H9 (cell line): ENCODE measurements at regions not wholly inside any gene's neighbourhood (a gene's known extent, or its start where the extent isn't known, plus 50 kb on each side); places are given as distances from the start of the nearest gene placed in this dataset.

Experiments
- DNase-seq: peaks from one replicate; pipeline ENCODE4 v3.0.0-alpha.2; 2017
- H2AFZ ChIP-seq: one replicate; pipeline ENCODE4 v1.6.1; 2013; ENCODE audit warnings: mild to moderate bottlenecking, low read length, control low read depth, moderate library complexity
- H2AK5ac ChIP-seq: 2 replicates; pipeline ENCODE4 v1.6.1; 2013; ENCODE audit warnings: low read length, control low read depth, mixed read lengths; ENCODE audit not compliant: insufficient read length
- H2BK120ac ChIP-seq: one replicate; pipeline ENCODE4 v1.6.1; 2013; ENCODE audit warnings: low read depth, mild to moderate bottlenecking, low read length, control low read depth, inconsistent platforms; ENCODE audit not compliant: poor library complexity, severe bottlenecking
- H2BK12ac ChIP-seq: 2 replicates; pipeline ENCODE4 v1.6.1; 2013; ENCODE audit warnings: low read length, control low read depth, mixed read lengths, low read depth; ENCODE audit not compliant: insufficient read length
- H2BK15ac ChIP-seq: 2 replicates; pipeline ENCODE4 v1.6.1; 2013; ENCODE audit warnings: low read depth, low read length, control low read depth
- H2BK20ac ChIP-seq: one replicate; pipeline ENCODE4 v1.6.1; 2013; ENCODE audit warnings: low read depth, mild to moderate bottlenecking, low read length, control low read depth, inconsistent platforms; ENCODE audit not compliant: poor library complexity, severe bottlenecking
- H2BK5ac ChIP-seq: 2 replicates; pipeline ENCODE4 v1.6.1; 2013; ENCODE audit warnings: low read length, control low read depth, mixed read lengths; ENCODE audit not compliant: insufficient read length
- H3K14ac ChIP-seq: 2 replicates; pipeline ENCODE4 v1.6.1; 2013; ENCODE audit warnings: low read length, control low read depth; ENCODE audit not compliant: insufficient read depth
- H3K18ac ChIP-seq: 2 replicates; pipeline ENCODE4 v1.6.1; 2013; ENCODE audit warnings: low read depth, mild to moderate bottlenecking, mixed read lengths, low read length, control low read depth; ENCODE audit not compliant: insufficient read length
- H3K23ac ChIP-seq: 2 replicates; pipeline ENCODE4 v1.6.1; 2013; ENCODE audit warnings: low read length, control low read depth, mixed read lengths, low read depth; ENCODE audit not compliant: insufficient read length
- H3K23me2 ChIP-seq: 2 replicates; pipeline ENCODE4 v1.6.1; 2013; ENCODE audit warnings: low read depth, mild to moderate bottlenecking, mixed read lengths, low read length, control low read depth; ENCODE audit not compliant: insufficient read length, poor library complexity, severe bottlenecking
- H3K27ac ChIP-seq: 2 replicates; pipeline ENCODE4 v1.5.1; 2013; ENCODE audit warnings: low read length, control low read depth, mixed read lengths, low read depth; ENCODE audit not compliant: insufficient read length
- H3K27me3 ChIP-seq: 2 replicates; pipeline ENCODE4 v1.6.1; 2013; ENCODE audit warnings: low read length, control low read depth, inconsistent platforms; ENCODE audit not compliant: insufficient read depth
- H3K4ac ChIP-seq: 2 replicates; pipeline ENCODE4 v1.6.1; 2013; ENCODE audit warnings: low read depth, mild to moderate bottlenecking, control low read depth, inconsistent platforms, low read length, moderate library complexity
- H3K4me1 ChIP-seq: 2 replicates; pipeline ENCODE4 v1.6.1; 2013; ENCODE audit warnings: low read length, control low read depth, inconsistent platforms; ENCODE audit not compliant: insufficient read depth
- H3K4me2 ChIP-seq: 2 replicates; pipeline ENCODE4 v1.6.1; 2013; ENCODE audit warnings: low read length, control low read depth, mixed read lengths; ENCODE audit not compliant: insufficient read length, insufficient read depth
- H3K56ac ChIP-seq: 2 replicates; pipeline ENCODE4 v1.6.1; 2013; ENCODE audit warnings: low read depth, mild to moderate bottlenecking, mixed read lengths, low read length, control low read depth; ENCODE audit not compliant: insufficient read length
- H3K79me1 ChIP-seq: 2 replicates; pipeline ENCODE4 v1.6.1; 2013; ENCODE audit warnings: low read depth, mild to moderate bottlenecking, moderate library complexity, low read length, control low read depth, inconsistent platforms; ENCODE audit not compliant: insufficient read depth, poor library complexity, severe bottlenecking
- H3K79me2 ChIP-seq: 2 replicates; pipeline ENCODE4 v1.6.1; 2013; ENCODE audit warnings: low read length, control low read depth, inconsistent platforms; ENCODE audit not compliant: insufficient read depth
- H3K9ac ChIP-seq: 2 replicates; pipeline ENCODE4 v1.6.1; 2013; ENCODE audit warnings: low read length, control low read depth, mixed read lengths; ENCODE audit not compliant: insufficient read length; ENCODE audit errors: extremely low read depth
- H3K9me3 ChIP-seq: one replicate; pipeline ENCODE4 v1.6.1; 2013; ENCODE audit warnings: low read depth, low read length, inconsistent platforms; ENCODE audit not compliant: control insufficient read depth
- H3T11ph ChIP-seq: one replicate; pipeline ENCODE4 v1.6.1; 2013; ENCODE audit warnings: mild to moderate bottlenecking, low read length, control low read depth, inconsistent platforms
- H4K20me1 ChIP-seq: one replicate; pipeline ENCODE4 v1.6.1; 2013; ENCODE audit not compliant: control insufficient read depth, insufficient read length, insufficient read depth
- H4K5ac ChIP-seq: 2 replicates; pipeline ENCODE4 v1.6.1; 2013; ENCODE audit warnings: low read depth, mild to moderate bottlenecking, mixed read lengths, low read length, control low read depth; ENCODE audit not compliant: insufficient read length
- H4K8ac ChIP-seq: replicated peaks from 2 replicates; pipeline ENCODE4 v1.6.1; 2013; ENCODE audit warnings: low read length, control low read depth, mixed read lengths, low read depth; ENCODE audit not compliant: insufficient read length
- H4K91ac ChIP-seq: 2 replicates; pipeline ENCODE4 v1.6.1; 2013; ENCODE audit warnings: low read depth, mild to moderate bottlenecking, moderate library complexity, mixed read lengths, low read length, control low read depth; ENCODE audit not compliant: insufficient read length
- H3K27ac Mint-ChIP-seq, 3 experiments: 2 replicates in 2 of 3; 3 replicates in 1 of 3; pipeline ENCODE4 v1.8.0; 2020 to 2021; ENCODE audit warnings: mixed read lengths in 3 of 3, mild to moderate bottlenecking in 1 of 3, moderate library complexity in 1 of 3
- H3K27me3 Mint-ChIP-seq: 2 replicates; pipeline ENCODE4 v1.8.0; 2021; ENCODE audit warnings: low read depth, mild to moderate bottlenecking, moderate library complexity, mixed read lengths
- H3K36me3 Mint-ChIP-seq, 3 experiments: 2 replicates in 2 of 3; 3 replicates in 1 of 3; pipeline ENCODE4 v1.8.0; 2020 to 2021; ENCODE audit warnings: low read depth in 3 of 3, mixed read lengths in 3 of 3; ENCODE audit not compliant: insufficient read depth in 1 of 3
- H3K4me1 Mint-ChIP-seq, 2 experiments: 2 replicates each; pipeline ENCODE4 v1.8.0; 2020; ENCODE audit warnings: mixed read lengths in 2 of 2
- H3K4me3 Mint-ChIP-seq, 2 experiments: 2 replicates in 1 of 2; 3 replicates in 1 of 2; pipeline ENCODE4 v1.8.0; 2020 to 2021; ENCODE audit warnings: mild to moderate bottlenecking in 2 of 2, mixed read lengths in 2 of 2, moderate library complexity in 1 of 2
- H3K9me3 Mint-ChIP-seq, 2 experiments: 2 replicates in 1 of 2; 3 replicates in 1 of 2; pipeline ENCODE4 v1.8.0; 2020; ENCODE audit warnings: mild to moderate bottlenecking in 2 of 2, mixed read lengths in 2 of 2, moderate library complexity in 1 of 2
- CTCF ChIP-seq: fragments of 200-600 bp; sonication (generic); conservative IDR thresholded peaks from 3 replicates; pipeline ENCODE4 v1.8.0; 2021; ENCODE audit warnings: antibody characterized with exemption, mild to moderate bottlenecking
- WGBS: extraction: QIAGEN DNeasy Blood & Tissue Kit; methylation state at CpG from one replicate; pipeline ENCODE4 v1.1.7; 2013; ENCODE audit warnings: missing lambda C conversion rate, low lambda C conversion rate, mixed read lengths; ENCODE audit not compliant: insufficient read length; ENCODE audit errors: extremely low coverage; 5-methylcytosine and 5-hydroxymethylcytosine counted together

- H3K27ac ChIP-seq, result no peak overlapping the region
- H3K4me1 ChIP-seq, result no peaks in the 10 kb centered on the region
- no peak overlapping the region for H3K23ac ChIP-seq
- H3K4ac ChIP-seq, result no peak overlapping the region
- no peak overlapping the region for H2BK20ac ChIP-seq
- H3K4me2 ChIP-seq, result no peak overlapping the region
- H3K27me3 ChIP-seq, result no peaks in the 10 kb centered on the region
- Mint-ChIP-seq H3K27me3 (no peaks in the 10 kb centered on the region), H3K4me3 (no peak overlapping the region), H3K36me3 (no peaks in the 10 kb centered on the region), H3K9me3 (no peaks in the 10 kb centered on the region), H3K4me1 (no peaks in the 10 kb centered on the region), H3K27ac (no peak overlapping the region)
- H3K14ac ChIP-seq, result no peak overlapping the region
- H2AK5ac ChIP-seq, result no peak overlapping the region
- no peak overlapping the region for H2BK120ac ChIP-seq
- no peaks in the 10 kb centered on the region for H3K23me2 ChIP-seq
- no peak overlapping the region for H3K56ac ChIP-seq
- H3K9me3 ChIP-seq, result no peaks in the 10 kb centered on the region
- no peak overlapping the region for H4K5ac ChIP-seq
- no peak overlapping the region for H2BK5ac ChIP-seq
- no peak overlapping the region for H4K8ac ChIP-seq
- no CpG with 5 or more reads among the region's 1 CpG for WGBS
- no peak overlapping the region for H2AFZ ChIP-seq
- no peak overlapping the region for H4K91ac ChIP-seq
- no peak overlapping the region for H2BK12ac ChIP-seq
- H4K20me1 ChIP-seq, result no peaks in the 10 kb centered on the region
- TF ChIP-seq CTCF, result no peak
- H2BK15ac ChIP-seq, result no peak overlapping the region
- H3K79me2 ChIP-seq, result no peaks in the 10 kb centered on the region
- no peaks in the 10 kb centered on the region for H3K79me1 ChIP-seq
- no peak overlapping the region for H3T11ph ChIP-seq
- no peak overlapping the region for H3K18ac ChIP-seq
- H3K9ac ChIP-seq, result no peak overlapping the region
- DNase-seq, result no peak
Measured at GRCh38 chr9:26086396-26086795, 408.2 kb upstream of the TUSC1 start.
